CD4-positive, alpha-beta memory T cell (primary cell): ENCODE measurements at regions not wholly inside any gene's neighbourhood (a gene's known extent, or its start where the extent isn't known, plus 50 kb on each side); places are given as distances from the start of the nearest gene placed in this dataset.

Experiments
- CTCF ChIA-PET: fragments of 350-600 bp; sonication (Branson Sonifier 250); formaldehyde crosslinking; loops from one replicate; lab custom pipeline; 2021; ENCODE audit warnings: inconsistent platforms; ENCODE audit not compliant: partially characterized antibody; lab: Charles Lee
- POLR2A ChIA-PET: fragments of 350-600 bp; sonication (Branson Sonifier 250); formaldehyde crosslinking; loops from one replicate; lab custom pipeline; 2021; ENCODE audit not compliant: partially characterized antibody; lab: Charles Lee
- DNase-seq, 5 donors: peaks; one replicate each; pipeline versions ENCODE4 v3.0.0 to v3.0.0-alpha.2; 2020 to 2022; ENCODE audit warnings: mixed read lengths in 1 of 5
- H3K27ac ChIP-seq: one replicate; pipeline ENCODE4 v1.7.0; 2013; ENCODE audit warnings: low read depth, low read length
- H3K27me3 ChIP-seq: 2 replicates; pipeline ENCODE4 v1.7.0; 2013; ENCODE audit warnings: mild to moderate bottlenecking, low read length, moderate library complexity; ENCODE audit not compliant: insufficient read depth
- H3K36me3 ChIP-seq: 2 replicates; pipeline ENCODE4 v1.7.0; 2013; ENCODE audit warnings: mild to moderate bottlenecking, low read length, moderate library complexity; ENCODE audit not compliant: insufficient read depth
- H3K4me1 ChIP-seq: 2 replicates; pipeline ENCODE4 v1.7.0; 2013; ENCODE audit warnings: mild to moderate bottlenecking, low read length, moderate library complexity; ENCODE audit not compliant: insufficient read depth
- H3K4me3 ChIP-seq, 2 donors: one replicate each; pipeline ENCODE4 v1.7.0; 2013; ENCODE audit warnings: low read length in 2 of 2, mild to moderate bottlenecking in 1 of 2
- H3K9me3 ChIP-seq, 2 donors: one replicate each; pipeline ENCODE4 v1.7.0; 2013; ENCODE audit warnings: low read length in 2 of 2, control low read depth in 1 of 2; ENCODE audit not compliant: control insufficient read depth in 1 of 2
- H3K27ac Mint-ChIP-seq, 7 donors: one replicate each; pipeline ENCODE4 v1.8.0; 2020 to 2021; ENCODE audit warnings: mixed read lengths in 7 of 7, mild to moderate bottlenecking in 6 of 7, inconsistent platforms in 3 of 7, moderate library complexity in 3 of 7
- H3K27me3 Mint-ChIP-seq, 2 donors: one replicate each; pipeline ENCODE4 v1.8.0; 2020 to 2021; ENCODE audit warnings: mixed read lengths in 2 of 2
- H3K36me3 Mint-ChIP-seq, 2 donors: one replicate each; pipeline ENCODE4 v1.8.0; 2020 to 2021; ENCODE audit warnings: mixed read lengths in 2 of 2, inconsistent platforms in 1 of 2, mild to moderate bottlenecking in 1 of 2
- H3K4me1 Mint-ChIP-seq, 4 donors: one replicate each; pipeline ENCODE4 v1.8.0; 2020 to 2021; ENCODE audit warnings: mixed read lengths in 4 of 4, mild to moderate bottlenecking in 1 of 4
- H3K4me3 Mint-ChIP-seq, 8 donors: one replicate each; pipeline ENCODE4 v1.8.0; 2020 to 2021; ENCODE audit warnings: mixed read lengths in 8 of 8, mild to moderate bottlenecking in 7 of 8, moderate library complexity in 6 of 8, inconsistent platforms in 3 of 8
- H3K9me3 Mint-ChIP-seq, 8 donors: one replicate each; pipeline ENCODE4 v1.8.0; 2020 to 2021; ENCODE audit warnings: mixed read lengths in 8 of 8, mild to moderate bottlenecking in 5 of 8, inconsistent platforms in 3 of 8, moderate library complexity in 1 of 8
- intact Hi-C: fragments of 100-400 bp; cut with micrococcal nuclease; formaldehyde crosslinking; loops from one replicate; pipeline ENCODE4 v1.15.1; 2023

GRCh38 chr18:24734058-24734457, 273.6 kb downstream of the HRH4 start:
- ChIA-PET CTCF (no interaction called here), POLR2A (no interaction called here)
- no peaks in the 10 kb centered on the region for H3K4me1 Mint-ChIP-seq

GRCh38 chr18:24735624-24736231, 275.3 kb downstream of the HRH4 start:
- intact Hi-C loops = no loop called here
- H3K4me1 Mint-ChIP-seq = no peaks in the 10 kb centered on the region
- no peak overlapping the region for H3K27ac Mint-ChIP-seq
- Histone ChIP-seq H3K9me3 (no peaks in the 10 kb centered on the region), H3K4me1 (no peaks in the 10 kb centered on the region), H3K27ac (no peak overlapping the region), H3K4me3 (no peak overlapping the region), H3K36me3 (no peaks in the 10 kb centered on the region), H3K27me3 (no peaks in the 10 kb centered on the region)
- no peak for DNase-seq
- no peaks in the 10 kb centered on the region for H3K9me3 Mint-ChIP-seq
- ChIA-PET POLR2A (no interaction called here), CTCF (no interaction called here)
- no peak overlapping the region for H3K4me3 Mint-ChIP-seq
- H3K27me3 Mint-ChIP-seq = peaks cover 1% of the 10 kb centered on the region in 2 donors
- no peaks in the 10 kb centered on the region for H3K36me3 Mint-ChIP-seq

More at GRCh38 chr18:24734058-24734457, 273.6 kb downstream of the HRH4 start:
- Histone ChIP-seq H3K4me1 (no peaks in the 10 kb centered on the region), H3K27ac (no peak overlapping the region), H3K9me3 (no peaks in the 10 kb centered on the region), H3K27me3 (no peaks in the 10 kb centered on the region), H3K4me3 (no peak overlapping the region), H3K36me3 (no peaks in the 10 kb centered on the region)
- no peaks in the 10 kb centered on the region for H3K36me3 Mint-ChIP-seq
- H3K9me3 Mint-ChIP-seq = no peaks in the 10 kb centered on the region
- H3K27ac Mint-ChIP-seq = no peak overlapping the region
- H3K27me3 Mint-ChIP-seq = peaks cover 1 to 6% of the 10 kb centered on the region in 2 donors
- no peak for DNase-seq
- no peak overlapping the region for H3K4me3 Mint-ChIP-seq
- intact Hi-C loops = no loop called here

- Mint-ChIP-seq H3K4me3 (no peak overlapping the region), H3K4me1 (no peaks in the 10 kb centered on the region), H3K36me3 (no peaks in the 10 kb centered on the region), H3K27me3 (peaks cover 0 to 1% of the 10 kb centered on the region in 2 donors), H3K9me3 (no peaks in the 10 kb centered on the region), H3K27ac (no peak overlapping the region)
- Histone ChIP-seq H3K36me3 (no peaks in the 10 kb centered on the region), H3K4me1 (no peaks in the 10 kb centered on the region), H3K27ac (no peak overlapping the region), H3K4me3 (no peak overlapping the region), H3K9me3 (no peaks in the 10 kb centered on the region), H3K27me3 (no peaks in the 10 kb centered on the region)
- CTCF ChIA-PET = no interaction called here
- POLR2A ChIA-PET = no interaction called here
- intact Hi-C loops = no loop called here
- DNase-seq = no peak
These were observed 276.4 kb downstream of the HRH4 start for GRCh38 chr18:24736662-24737330.

- H3K36me3 Mint-ChIP-seq = no peaks in the 10 kb centered on the region
- ChIA-PET CTCF (interaction anchor here (1.1 kb wide), 1 partner anchor 13 kb away, joined by 4 read pairs; no protein-coding TSS in a partner anchor), POLR2A (no interaction called here)
- DNase-seq = no peak
- H3K9me3 Mint-ChIP-seq = peaks cover 0 to 2% (median 0%) of the 10 kb centered on the region in 8 donors
- H3K4me1 ChIP-seq = no peaks in the 10 kb centered on the region
- no peak overlapping the region for H3K27ac ChIP-seq
- H3K4me3 Mint-ChIP-seq = no peak overlapping the region
- no peaks in the 10 kb centered on the region for H3K36me3 ChIP-seq
- H3K27me3 Mint-ChIP-seq = no peaks in the 10 kb centered on the region
- H3K9me3 ChIP-seq = no peaks in the 10 kb centered on the region
- no peaks in the 10 kb centered on the region for H3K27me3 ChIP-seq
- intact Hi-C loops = no loop called here
- H3K4me3 ChIP-seq = no peak overlapping the region
- no peaks in the 10 kb centered on the region for H3K4me1 Mint-ChIP-seq
- H3K27ac Mint-ChIP-seq = no peak overlapping the region
These were observed 280.4 kb downstream of the HRH4 start for GRCh38 chr18:24740829-24741228.

- no peak for DNase-seq
- H3K4me3 Mint-ChIP-seq = no peak overlapping the region
- H3K27me3 Mint-ChIP-seq = no peaks in the 10 kb centered on the region
- H3K27ac ChIP-seq = no peak overlapping the region
- H3K4me3 ChIP-seq = no peak overlapping the region
- POLR2A ChIA-PET = no interaction called here
- peaks cover 0 to 2% (median 0%) of the 10 kb centered on the region in 8 donors for H3K9me3 Mint-ChIP-seq
- CTCF ChIA-PET = interaction anchor here (1.1 kb wide), 1 partner anchor 14 kb away, joined by 4 read pairs; no protein-coding TSS in a partner anchor
- H3K36me3 Mint-ChIP-seq = no peaks in the 10 kb centered on the region
- no peaks in the 10 kb centered on the region for H3K27me3 ChIP-seq
- intact Hi-C loops = no loop called here
- no peaks in the 10 kb centered on the region for H3K4me1 ChIP-seq
- no peak overlapping the region for H3K27ac Mint-ChIP-seq
- H3K4me1 Mint-ChIP-seq = no peaks in the 10 kb centered on the region
- no peaks in the 10 kb centered on the region for H3K36me3 ChIP-seq
- no peaks in the 10 kb centered on the region for H3K9me3 ChIP-seq
These were observed 280.9 kb downstream of the HRH4 start for GRCh38 chr18:24741321-24741720.

- Mint-ChIP-seq H3K27ac (no peak overlapping the region), H3K4me3 (no peak overlapping the region), H3K27me3 (no peaks in the 10 kb centered on the region), H3K36me3 (no peaks in the 10 kb centered on the region), H3K9me3 (peaks cover 0 to 2% (median 0%) of the 10 kb centered on the region in 8 donors), H3K4me1 (no peaks in the 10 kb centered on the region)
- DNase-seq = no peak
- ChIA-PET POLR2A (no interaction called here), CTCF (no interaction called here)
- Histone ChIP-seq H3K36me3 (no peaks in the 10 kb centered on the region), H3K27ac (no peak overlapping the region), H3K9me3 (no peaks in the 10 kb centered on the region), H3K4me1 (no peaks in the 10 kb centered on the region), H3K4me3 (no peak overlapping the region), H3K27me3 (no peaks in the 10 kb centered on the region)
- intact Hi-C loops = no loop called here
These were observed 281.7 kb downstream of the HRH4 start for GRCh38 chr18:24741965-24742724.

GRCh38 chr18:24754583-24755253, 294.3 kb downstream of the HRH4 start:
- Histone ChIP-seq H3K27me3 (no peaks in the 10 kb centered on the region), H3K4me3 (no peak overlapping the region), H3K9me3 (no peaks in the 10 kb centered on the region), H3K27ac (no peak overlapping the region), H3K4me1 (no peaks in the 10 kb centered on the region), H3K36me3 (no peaks in the 10 kb centered on the region)
- no peak for DNase-seq
- ChIA-PET POLR2A (no interaction called here), CTCF (no interaction called here)
- Mint-ChIP-seq H3K9me3 (peaks cover 0 to 7% (median 0%) of the 10 kb centered on the region in 8 donors), H3K27ac (no peak overlapping the region), H3K4me3 (no peak overlapping the region), H3K4me1 (no peaks in the 10 kb centered on the region), H3K27me3 (peaks cover 0 to 2% of the 10 kb centered on the region in 2 donors), H3K36me3 (no peaks in the 10 kb centered on the region)
- intact Hi-C loops = no loop called here
